ENCODE measurements at regions not wholly inside any gene's neighbourhood (a gene's known extent, or its start where the extent isn't known, plus 50 kb on each side); places are given as distances from the start of the nearest gene placed in this dataset.

DNA sequence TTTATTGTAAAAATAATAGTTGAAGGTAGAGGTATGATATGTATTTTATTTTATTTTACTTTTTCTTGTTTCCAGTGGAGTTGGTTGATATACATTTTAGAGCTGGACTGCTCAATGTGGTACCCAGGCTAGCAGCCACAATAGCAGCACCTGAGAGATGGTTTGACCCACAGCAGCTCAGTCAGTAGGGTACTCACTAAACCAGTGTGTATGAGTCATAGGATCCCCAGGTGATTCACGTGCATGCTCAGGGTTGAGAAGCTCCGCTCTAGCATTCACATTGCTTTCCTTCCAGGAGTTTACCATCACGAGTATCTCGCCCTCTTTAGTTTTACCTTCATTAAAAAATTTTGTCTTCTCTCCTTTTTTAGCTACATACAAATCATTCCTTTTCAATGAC, 96.0 kb upstream of the PAXBP1 start:
- Mint-ChIP-seq H3K4me3 (ENCODE audit: unreplicated experiment) (no peak overlapping the region), H3K36me3 (ENCODE audit: insufficient read depth, unreplicated experiment) (no peaks in the 10 kb centered on the region), H3K4me1 (ENCODE audit: low read depth, unreplicated experiment) (no peaks in the 10 kb centered on the region), H3K9me3 (ENCODE audit: unreplicated experiment) (peaks cover 16% of the 10 kb centered on the region), H3K27ac (ENCODE audit: unreplicated experiment) (no peak overlapping the region), H3K27me3 (ENCODE audit: insufficient read depth, unreplicated experiment) (peaks cover 25% of the 10 kb centered on the region)
- no peaks in the 10 kb centered on the region for H3K4me1 ChIP-seq
- POLR2A ChIA-PET: no interaction called here
- no TSS peak for BruUV-seq (replicated peaks)
- no peaks in the 10 kb centered on the region for H3K36me3 ChIP-seq (ENCODE audit: control insufficient read depth, insufficient read depth, low read length)
- TF ChIP-seq, protein P1, sequence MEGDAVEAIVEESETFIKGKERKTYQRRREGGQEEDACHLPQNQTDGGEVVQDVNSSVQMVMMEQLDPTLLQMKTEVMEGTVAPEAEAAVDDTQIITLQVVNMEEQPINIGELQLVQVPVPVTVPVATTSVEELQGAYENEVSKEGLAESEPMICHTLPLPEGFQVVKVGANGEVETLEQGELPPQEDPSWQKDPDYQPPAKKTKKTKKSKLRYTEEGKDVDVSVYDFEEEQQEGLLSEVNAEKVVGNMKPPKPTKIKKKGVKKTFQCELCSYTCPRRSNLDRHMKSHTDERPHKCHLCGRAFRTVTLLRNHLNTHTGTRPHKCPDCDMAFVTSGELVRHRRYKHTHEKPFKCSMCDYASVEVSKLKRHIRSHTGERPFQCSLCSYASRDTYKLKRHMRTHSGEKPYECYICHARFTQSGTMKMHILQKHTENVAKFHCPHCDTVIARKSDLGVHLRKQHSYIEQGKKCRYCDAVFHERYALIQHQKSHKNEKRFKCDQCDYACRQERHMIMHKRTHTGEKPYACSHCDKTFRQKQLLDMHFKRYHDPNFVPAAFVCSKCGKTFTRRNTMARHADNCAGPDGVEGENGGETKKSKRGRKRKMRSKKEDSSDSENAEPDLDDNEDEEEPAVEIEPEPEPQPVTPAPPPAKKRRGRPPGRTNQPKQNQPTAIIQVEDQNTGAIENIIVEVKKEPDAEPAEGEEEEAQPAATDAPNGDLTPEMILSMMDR (IDR thresholded peaks at IDR 0.05; ENCODE audit: insufficient read depth in 1 of 2, low read depth in 1 of 2, low read length in 1 of 2, severe bottlenecking in 1 of 2, unreplicated experiment in 1 of 2): no peak
- no peaks in the 10 kb centered on the region for H3K27me3 ChIP-seq (replicated peaks; ENCODE audit: control insufficient read depth, insufficient read depth, low read length)
- intact Hi-C loops (cut with micrococcal nuclease; ENCODE audit: unreplicated experiment): no loop called here
- no peak for DNase-seq
- H3K9me3 ChIP-seq: no peaks in the 10 kb centered on the region
- CTCF ChIA-PET: no interaction called here
- H3K4me3 ChIP-seq (ENCODE audit: low read depth, low read length): no peak overlapping the region

DNA sequence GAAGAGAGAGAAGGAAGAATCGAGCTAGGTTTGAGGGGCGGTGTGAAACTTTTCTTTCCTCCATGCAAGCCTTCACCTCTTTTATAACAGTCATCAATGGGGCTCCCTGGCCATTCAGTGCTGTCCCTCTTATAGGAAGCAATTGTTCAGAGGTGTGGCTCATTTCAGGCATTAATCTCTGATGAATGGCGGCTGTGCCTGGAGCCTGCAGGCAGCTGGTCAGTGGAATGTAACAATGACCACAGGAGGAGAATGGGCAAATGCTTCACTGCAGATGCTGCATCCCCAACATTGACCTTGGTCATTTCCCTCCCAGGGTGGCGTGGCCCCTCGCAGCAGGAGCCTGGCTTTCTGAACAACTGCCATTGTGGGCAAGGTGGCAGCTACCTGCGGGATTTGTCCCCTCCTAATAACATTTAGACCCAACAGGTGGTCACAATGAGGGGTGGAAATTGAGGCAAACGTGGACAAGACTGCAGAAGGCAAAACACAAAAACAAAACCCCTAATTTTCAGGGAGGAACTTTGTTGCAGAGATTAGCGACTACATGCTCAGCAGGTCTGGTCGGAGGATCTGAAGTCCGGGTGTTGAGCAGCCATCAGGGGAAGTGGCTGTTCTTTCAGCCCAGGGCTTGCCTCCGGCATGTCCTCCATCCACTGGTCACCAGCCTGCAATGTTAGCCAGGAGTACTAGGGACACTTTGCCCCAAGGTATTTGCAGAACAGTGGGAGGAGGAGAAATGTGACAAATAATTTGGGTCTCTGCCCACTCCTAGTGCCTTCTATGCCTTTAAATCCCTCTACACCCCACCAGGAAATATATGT, 97.3 kb upstream of the PAXBP1 start:
- POLR2A ChIA-PET: no interaction called here
- CTCF ChIA-PET: no interaction called here
- TF ChIP-seq, protein P1 (IDR thresholded peaks at IDR 0.05; ENCODE audit: insufficient read depth in 1 of 2, low read depth in 1 of 2, low read length in 1 of 2, severe bottlenecking in 1 of 2, unreplicated experiment in 1 of 2): no peak
- H3K27me3 ChIP-seq (replicated peaks; ENCODE audit: control insufficient read depth, insufficient read depth, low read length): no peaks in the 10 kb centered on the region
- Mint-ChIP-seq H3K9me3 (ENCODE audit: unreplicated experiment) (peaks cover 16% of the 10 kb centered on the region), H3K27me3 (ENCODE audit: insufficient read depth, unreplicated experiment) (peaks cover 19% of the 10 kb centered on the region), H3K4me1 (ENCODE audit: low read depth, unreplicated experiment) (no peaks in the 10 kb centered on the region), H3K27ac (ENCODE audit: unreplicated experiment) (no peak overlapping the region), H3K4me3 (ENCODE audit: unreplicated experiment) (no peak overlapping the region), H3K36me3 (ENCODE audit: insufficient read depth, unreplicated experiment) (no peaks in the 10 kb centered on the region)
- H3K4me3 ChIP-seq (ENCODE audit: low read depth, low read length): no peak overlapping the region
- no peaks in the 10 kb centered on the region for H3K36me3 ChIP-seq (ENCODE audit: control insufficient read depth, insufficient read depth, low read length)
- no peaks in the 10 kb centered on the region for H3K4me1 ChIP-seq
- H3K9me3 ChIP-seq: 0 out of 2 replicates have a peak, but pooled peaks cover 5% of the 10 kb centered on the region
- no TSS peak for BruUV-seq (replicated peaks)
- intact Hi-C loops (cut with micrococcal nuclease; ENCODE audit: unreplicated experiment): no loop called here
- DNase-seq: no peak

DNA sequence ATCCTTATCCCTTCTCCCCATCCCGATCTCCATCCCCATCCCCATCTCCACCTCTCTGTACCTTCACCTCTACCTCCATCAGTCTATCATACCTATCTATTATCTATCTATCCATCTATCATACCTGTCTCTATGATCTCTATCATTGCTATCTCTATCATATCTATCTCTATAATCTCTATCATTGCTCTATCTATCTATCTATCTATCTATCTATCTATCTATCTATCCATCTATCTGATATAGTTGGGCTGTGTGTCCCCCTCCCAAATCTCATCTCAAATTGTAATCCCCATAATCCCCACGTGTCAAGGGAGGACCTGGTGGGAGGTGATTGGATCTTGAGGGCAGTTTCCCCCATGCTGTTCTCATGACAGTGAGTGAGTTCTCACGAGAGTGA, 97.9 kb upstream of the PAXBP1 start:
- ChIA-PET CTCF (no interaction called here), POLR2A (no interaction called here)
- Histone ChIP-seq H3K36me3 (ENCODE audit: control insufficient read depth, insufficient read depth, low read length) (no peaks in the 10 kb centered on the region), H3K9me3 (0 out of 2 replicates have a peak, but pooled peaks cover 5% of the 10 kb centered on the region), H3K4me1 (no peaks in the 10 kb centered on the region), H3K4me3 (ENCODE audit: low read depth, low read length) (no peak overlapping the region), H3K27me3 (replicated peaks; ENCODE audit: control insufficient read depth, insufficient read depth, low read length) (no peaks in the 10 kb centered on the region)
- Mint-ChIP-seq H3K4me3 (ENCODE audit: unreplicated experiment) (no peak overlapping the region), H3K36me3 (ENCODE audit: insufficient read depth, unreplicated experiment) (no peaks in the 10 kb centered on the region), H3K27ac (ENCODE audit: unreplicated experiment) (no peak overlapping the region), H3K9me3 (ENCODE audit: unreplicated experiment) (peaks cover 16% of the 10 kb centered on the region), H3K27me3 (ENCODE audit: insufficient read depth, unreplicated experiment) (peaks cover 19% of the 10 kb centered on the region), H3K4me1 (ENCODE audit: low read depth, unreplicated experiment) (no peaks in the 10 kb centered on the region)
- TF ChIP-seq, protein P1 (IDR thresholded peaks at IDR 0.05; ENCODE audit: insufficient read depth in 1 of 2, low read depth in 1 of 2, low read length in 1 of 2, severe bottlenecking in 1 of 2, unreplicated experiment in 1 of 2): no peak
- intact Hi-C loops (cut with micrococcal nuclease; ENCODE audit: unreplicated experiment): no loop called here
- no TSS peak for BruUV-seq (replicated peaks)
- DNase-seq: no peak
